NCI-H524 treated with DMSO at 0.1 percent for 48 hours (cell line): ENCODE measurements at regions not wholly inside any gene's neighbourhood (a gene's known extent, or its start where the extent isn't known, plus 50 kb on each side); places are given as distances from the start of the nearest gene placed in this dataset.

Experiments
- DNase-seq: peaks from one replicate; lab custom pipeline; 2025; lab: John Stamatoyannopoulos, UW

DNA sequence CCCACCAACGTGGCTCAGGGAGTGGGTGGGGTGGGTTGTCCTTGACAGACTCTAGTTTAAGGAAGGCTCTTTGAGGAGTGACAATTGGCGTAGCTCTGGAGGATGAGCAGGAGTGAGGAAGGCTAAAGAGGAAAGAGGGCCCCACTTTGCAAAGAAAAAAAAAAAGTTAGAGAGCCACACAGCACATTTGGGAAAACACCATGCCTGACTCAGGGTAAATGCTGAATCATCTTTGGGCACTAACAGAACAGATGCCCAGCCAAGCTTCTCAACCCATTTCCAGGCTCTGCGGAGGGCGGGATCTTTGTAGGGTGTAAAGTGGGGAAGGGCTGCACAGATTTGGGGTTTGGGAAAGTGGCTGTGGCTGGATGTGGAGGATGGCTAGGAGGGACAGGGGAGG lies 179.1 kb upstream of the RGMA start:
- no peak for DNase-seq

DNA sequence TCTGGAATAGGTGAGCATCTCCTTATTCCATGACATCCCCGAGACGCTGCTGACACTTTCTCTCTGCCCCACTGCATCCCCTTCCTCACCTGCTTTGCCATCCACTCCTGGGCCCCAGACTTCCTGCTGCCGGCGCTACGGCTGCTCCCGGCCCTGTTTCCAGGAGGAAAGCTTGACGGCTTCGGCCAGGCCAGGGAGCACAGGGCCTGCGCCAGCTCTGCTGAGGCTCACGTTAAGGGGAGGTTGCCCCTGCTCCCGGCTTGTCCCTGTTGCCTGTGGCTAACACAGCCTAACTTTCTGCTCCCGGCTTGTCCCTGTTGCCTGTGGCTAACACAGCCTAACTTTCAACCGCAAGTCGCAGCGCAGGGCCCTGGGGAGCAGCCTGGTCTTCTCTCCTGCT lies 177.3 kb upstream of the RGMA start:
- no peak for DNase-seq

DNA sequence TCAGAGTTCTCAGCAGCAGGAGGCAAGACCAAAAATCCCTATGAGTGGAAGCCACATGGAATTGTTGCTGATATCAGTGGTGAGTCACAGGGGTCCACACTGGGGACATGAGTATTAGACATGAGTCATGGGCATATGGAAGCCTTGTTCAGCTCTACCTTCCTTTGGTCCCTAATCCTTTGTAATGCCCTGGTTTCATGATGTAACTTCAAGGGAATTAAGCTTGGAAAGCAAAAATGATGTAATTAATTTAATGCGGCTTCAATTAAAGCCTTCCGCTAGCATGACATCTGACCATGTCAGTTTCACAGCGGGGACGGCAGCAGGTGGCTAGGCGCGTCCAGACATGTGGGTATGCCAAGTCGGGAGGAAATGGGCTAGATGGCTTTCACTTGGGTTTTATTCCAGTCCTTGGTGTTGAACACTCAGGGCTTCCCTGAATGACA lies 176.1 kb upstream of the RGMA start:
- DNase-seq, result peak; percentile 73

DNA sequence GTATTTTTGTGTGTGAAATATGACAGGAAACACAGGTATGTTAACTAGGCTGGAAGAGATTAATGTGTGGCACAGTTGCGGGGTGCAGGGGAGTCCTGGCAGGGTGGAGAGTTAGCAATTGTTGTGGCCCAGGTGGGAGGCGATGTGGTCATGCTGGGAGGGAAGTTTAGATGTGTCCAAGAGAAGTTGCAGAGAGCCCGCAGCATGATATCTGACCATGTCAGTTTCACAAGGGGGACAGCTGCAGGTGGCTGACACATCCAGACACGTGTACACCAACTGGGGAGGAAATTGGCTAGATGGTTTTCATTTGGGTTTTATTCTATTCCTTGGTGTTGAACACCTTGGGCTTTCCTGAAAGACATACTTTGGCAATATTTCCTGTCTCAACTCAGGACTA lies 172.8 kb upstream of the RGMA start:
- no peak for DNase-seq

DNA sequence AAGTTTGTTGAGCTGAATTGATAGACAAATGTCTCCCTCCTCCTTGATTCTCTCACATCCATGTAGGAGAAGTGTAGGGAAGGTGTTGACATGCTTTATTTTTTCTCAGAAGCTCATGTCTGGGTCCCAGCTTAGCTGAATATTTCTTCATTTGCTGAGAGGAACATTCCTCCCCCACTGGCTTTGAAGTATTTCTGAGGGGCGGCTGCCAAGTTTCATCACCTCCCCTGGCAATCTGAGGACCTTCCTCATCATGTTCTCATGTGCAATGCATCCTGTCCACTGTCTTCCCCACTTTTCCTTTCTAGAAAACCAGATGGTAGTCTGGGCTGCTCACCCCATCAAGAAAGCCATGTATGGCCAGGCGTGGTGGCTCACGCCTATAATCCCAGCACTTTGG lies 168.9 kb upstream of the RGMA start:
- DNase-seq, result no peak

DNA sequence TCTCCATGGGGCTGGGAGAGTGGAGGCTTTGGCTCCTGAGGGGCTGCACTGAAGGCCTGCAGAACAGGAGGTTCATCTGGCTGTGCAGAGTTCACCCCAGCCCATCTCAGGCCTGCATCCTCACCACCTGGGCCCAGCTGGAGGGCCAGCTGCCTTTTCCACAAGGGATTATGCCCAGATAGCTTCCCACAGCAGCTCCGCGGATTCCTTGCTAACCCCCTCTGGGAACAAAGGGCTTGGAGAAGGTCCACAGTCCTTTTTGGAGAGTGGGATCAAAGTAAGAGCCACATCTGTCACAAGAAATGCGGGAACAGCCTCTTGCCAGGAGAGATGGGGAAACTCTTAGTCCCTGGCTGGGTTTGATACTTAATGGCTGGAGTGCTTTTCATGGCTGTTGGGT lies 164.7 kb upstream of the RGMA start:
- DNase-seq, result peak; percentile 95

DNA sequence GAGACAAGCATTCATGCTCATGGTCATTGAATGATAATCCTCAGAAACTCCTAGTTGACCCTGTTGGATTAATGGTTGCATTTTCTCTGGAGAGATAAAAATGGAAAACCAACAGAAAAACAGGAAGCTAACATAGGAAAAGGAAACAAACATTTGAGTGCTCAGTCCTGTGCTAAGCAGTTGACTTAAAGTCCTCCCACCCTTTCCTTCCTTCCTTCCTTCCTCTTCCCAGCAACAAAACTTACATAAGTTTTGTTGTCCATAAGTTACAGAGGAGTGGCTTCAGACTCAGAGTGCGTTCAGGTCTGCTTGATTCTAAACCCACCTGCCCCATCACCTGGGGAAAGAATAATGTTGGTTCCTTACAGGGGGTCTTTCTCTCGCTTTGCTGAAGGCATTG lies 163.8 kb upstream of the RGMA start:
- no peak for DNase-seq

DNA sequence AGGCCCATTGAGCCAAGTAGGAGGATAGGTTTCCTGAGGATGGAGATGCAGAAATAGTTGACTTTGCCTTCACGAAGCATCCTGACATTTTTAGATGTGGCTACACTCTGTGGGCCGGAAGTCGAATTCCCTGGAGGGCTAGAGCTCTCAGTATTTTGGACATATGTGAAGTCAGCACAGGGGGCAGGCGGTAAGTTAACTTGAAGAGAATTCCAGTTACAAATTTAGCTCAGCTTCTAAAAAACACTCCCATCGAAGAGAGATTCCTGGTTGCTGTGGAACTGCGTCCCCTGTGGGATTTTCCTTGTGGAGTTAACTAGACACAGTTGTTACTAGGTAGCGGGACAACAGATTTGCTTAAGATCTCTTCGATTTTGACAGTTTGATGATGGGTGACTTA lies 161.9 kb upstream of the RGMA start:
- no peak for DNase-seq

DNA sequence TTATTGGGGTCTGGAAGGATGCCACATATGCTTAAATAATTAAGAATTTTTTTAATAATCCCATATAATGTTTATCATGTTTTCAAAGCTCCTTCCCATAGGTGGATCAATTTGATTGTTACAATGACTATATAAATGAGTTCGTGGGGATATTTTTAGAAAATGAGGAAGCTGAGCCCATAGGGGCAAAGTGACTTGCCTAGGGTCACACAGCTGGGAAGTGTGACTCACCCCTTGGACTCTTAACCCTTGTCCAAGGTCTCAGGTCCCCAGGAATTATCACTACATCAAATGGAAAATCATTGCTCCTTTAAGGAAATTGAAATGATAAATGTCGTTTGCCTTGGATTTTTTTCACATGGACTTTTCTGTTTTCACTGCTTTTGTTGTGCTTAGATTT lies 161.2 kb upstream of the RGMA start:
- DNase-seq, result no peak

DNA sequence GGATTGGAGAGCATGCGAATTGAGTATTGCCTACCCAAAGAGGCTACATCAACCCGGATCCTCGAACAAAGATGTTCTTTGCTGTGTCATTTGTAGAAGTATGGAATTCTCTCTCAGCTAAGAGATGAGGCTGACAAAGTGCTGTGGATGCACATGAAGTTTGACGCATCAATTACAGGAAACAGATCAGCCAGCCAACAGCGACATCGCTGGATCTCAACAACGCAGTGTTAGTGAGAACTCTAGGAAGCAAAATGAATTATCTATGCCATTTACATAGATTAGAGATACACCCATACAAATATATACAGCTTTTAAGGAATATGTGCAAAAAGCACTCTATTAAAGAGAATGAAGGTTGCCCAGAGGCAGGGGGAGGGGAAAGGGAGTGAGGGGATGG lies 160.6 kb upstream of the RGMA start:
- no peak for DNase-seq

DNA sequence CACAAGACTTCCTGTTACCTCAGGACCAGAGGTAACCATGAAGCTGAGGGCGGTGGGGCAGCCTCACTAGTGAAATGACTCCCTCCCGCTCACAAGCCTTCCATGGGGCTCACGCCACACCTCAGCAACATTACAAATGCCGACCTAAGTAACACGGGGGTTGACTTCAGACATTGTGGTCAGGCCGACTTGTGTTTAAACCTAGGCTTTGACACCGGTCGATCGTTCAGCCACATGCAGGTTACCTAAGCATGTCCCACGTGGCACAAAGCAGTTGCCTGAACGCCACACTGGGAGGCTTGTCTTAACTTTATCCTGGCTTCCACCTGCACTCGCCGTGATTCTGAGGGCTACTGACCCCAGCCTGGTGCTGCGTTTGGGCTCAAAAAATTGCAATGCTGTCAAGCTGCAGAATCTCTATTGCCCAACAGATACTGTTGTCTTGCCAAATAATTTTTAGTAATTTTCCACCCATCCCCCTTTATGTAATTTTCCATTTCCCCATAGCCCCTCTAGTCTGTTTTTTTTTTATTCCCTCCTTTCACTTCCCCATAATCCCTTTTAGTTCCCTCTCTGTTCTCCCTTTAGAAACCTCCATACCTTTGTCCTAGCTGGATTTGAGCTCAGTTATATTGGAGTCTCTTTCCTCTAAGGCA lies 158.6 kb upstream of the RGMA start:
- no peak for DNase-seq

DNA sequence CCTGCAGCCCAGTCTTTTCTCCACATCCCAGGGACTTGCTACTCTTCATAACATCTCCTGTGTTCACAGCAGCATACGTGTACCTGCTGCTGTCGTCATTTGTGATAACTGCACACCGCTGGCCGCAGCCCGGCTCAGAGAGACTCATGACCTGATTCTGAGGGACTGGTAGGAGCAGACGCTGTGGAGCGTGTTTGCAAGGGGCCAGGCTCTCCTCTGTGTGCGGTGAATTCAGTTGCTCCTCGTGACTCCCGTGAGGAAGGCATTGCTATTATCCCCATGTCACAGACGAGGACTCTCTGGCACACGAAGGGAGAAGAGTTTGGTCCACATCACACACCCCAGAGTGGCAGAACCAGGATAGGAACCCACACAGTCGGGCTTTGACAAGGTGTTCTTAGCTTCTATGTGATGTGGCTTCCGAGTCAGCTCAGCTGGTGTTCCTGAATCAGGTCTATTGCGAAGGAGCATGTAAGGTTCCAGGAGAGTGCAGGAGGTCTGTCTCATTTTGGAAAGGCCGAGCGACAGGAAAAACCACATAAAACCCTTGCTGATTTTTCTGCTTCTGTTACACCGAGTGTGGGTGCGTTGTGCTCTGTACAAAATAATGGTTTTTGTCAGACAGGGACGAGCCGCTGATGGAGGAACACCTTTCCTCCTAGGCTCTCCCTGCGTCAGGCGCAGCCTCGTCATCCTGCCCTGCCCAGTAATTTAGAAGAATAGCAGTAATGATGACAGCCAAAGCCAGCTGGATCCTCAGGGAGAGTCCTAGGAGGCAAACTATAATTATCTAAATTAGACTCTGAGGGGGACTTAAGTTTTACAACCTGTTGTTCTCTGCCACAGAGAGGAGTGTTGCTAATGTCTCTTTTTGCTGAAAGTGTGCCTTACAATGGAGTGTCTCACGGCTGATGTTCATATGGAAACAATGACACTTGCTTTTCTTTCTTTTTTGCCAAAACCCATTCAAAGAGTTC lies 157.5 kb upstream of the RGMA start:
- DNase-seq, result no peak

DNA sequence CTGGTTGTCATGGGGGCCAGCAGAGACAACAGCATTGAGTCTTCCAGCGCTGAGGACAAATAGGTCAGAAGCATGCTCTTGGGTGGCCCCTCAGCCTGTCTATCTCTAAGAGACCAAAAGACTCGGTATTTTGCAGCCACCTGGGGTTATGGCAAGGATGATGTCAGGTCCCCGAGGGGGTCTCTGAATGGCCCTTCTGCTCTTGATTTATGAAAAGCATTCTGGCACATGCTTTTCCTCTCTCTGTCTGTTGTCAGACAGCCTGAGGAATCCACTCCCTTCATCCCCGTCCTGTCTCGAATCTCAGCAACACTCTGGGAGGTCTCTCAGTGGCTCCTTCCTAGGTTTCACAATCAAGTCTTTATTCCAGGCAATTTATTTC lies 156.6 kb upstream of the RGMA start:
- DNase-seq, result no peak

DNA sequence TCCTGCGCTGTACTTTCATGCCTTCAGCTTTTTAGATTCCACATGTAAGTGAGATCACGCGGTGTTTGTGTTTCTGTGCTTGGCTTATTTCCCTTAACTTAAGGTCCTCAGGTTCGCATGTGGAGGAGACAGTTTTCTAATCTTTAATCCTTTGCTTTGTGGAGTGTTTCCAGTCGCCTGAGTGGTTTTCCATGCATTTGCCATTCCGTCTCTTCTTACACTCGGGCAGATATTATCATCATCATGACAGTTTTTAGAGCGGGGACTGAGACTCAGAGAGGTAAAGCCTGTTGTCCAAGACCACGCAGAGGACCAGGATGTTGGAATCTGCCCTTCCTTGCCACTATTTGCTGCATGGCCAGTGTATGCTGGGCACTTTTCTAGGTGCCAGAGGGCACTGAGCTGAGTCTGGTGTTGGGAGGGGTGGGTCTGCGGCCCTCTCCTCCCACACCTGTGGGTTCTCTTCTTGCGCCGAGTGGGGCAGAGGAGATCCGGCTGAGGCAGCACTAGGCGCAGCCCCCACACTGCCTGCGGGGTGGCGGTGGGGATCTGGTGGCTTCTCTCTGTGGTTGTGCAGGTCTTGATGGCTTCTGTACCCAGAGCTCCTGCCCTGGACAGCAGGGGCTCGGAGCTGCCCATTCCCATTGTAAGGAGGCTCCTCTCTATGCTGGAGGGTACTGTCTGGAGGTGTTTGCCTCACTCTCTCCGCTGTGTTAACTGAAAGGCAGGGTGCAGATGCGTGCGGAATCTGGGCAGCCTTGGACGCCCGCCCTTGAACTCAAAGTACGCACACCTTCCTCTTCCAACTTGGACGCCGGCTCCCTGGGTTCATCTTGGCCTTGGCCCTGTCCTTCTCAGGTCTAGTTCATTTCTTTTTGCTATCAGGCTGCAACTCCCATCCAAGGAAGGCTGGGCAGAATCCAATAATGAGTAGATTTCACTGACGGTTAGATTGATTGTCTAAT lies 156.0 kb upstream of the RGMA start:
- DNase-seq, result peak; percentile 23

DNA sequence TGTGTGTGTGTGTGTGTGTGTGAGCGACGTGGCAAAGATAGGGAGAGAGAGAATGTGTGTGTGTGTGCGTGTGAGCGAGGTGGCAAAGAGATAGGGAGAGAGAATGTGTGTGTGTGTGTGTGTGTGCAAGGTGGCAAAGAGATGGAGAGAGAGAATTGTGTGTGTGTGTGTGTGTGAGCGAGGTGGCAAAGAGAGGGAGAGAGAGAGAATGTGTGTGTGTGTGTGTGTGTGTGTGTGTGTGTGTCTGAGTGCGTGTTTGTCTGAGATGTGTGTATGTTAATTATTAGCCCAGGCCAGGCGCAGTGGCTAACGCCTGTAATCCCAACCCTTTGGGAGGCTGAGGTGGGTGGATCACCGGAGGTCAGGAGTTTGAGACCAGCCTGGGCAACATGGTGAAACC lies 154.6 kb upstream of the RGMA start:
- DNase-seq, result no peak

DNA sequence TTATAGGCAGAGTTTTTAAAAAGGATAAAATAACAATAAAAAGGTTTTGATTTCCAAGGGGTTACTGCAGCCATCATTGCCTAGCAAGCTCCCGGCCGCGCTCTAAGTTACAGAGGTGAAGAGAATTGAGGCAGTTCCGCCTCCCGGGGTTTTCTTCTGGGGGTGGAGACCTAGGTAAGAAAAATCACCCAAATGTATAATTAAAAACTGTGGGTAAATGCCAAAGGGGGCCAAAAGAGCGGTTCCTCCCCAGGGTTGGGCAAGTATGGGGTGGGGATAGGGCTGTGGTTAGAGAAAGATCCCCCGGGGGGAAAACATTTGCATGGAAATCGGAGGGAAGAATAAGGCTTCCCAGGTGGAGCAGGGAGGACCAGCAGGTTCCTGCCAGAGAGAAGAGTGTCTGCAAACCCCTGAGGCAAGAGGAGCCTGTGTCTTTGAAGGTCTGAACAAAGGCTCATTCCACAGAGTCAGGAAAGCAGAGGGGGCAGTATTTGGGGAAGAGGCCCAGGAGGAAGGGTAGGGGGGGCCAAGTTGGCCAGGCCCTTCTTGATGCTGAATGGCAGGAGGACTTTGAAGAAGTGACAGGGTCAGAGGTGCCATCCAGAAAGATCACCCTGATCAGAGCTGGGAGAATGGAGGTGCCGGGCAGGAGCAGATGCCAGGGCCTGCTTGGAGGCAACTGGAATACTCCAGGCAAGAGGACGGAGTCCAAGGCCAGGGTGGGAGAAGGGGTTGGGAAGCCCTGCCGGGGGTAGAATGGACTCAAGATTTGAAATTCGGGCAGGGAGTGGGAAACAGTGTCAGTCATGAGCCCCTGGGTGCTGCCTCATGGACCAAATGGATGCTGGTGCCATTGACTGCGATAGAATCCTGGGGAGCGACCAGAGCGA lies 152.9 kb upstream of the RGMA start:
- no peak for DNase-seq

DNA sequence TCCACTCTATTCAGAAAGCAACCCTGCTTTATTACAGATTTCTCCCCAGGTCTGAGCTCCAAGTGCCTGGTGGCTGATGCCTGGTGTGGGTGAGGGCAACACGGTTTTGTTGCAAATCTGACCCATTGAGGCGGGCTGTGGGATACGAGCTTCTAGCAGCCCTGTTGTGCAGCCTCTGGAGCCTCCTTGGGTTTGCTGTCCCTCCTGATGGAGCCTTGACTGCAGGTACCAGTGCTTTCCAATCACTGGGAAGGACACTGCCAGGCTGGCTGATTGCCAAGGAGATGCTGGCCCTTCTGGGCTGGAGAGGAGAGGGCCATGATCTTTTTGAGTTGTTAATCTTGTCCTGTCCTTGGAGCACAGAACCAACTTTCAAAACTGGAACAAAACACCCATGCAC lies 151.0 kb upstream of the RGMA start:
- no peak for DNase-seq

DNA sequence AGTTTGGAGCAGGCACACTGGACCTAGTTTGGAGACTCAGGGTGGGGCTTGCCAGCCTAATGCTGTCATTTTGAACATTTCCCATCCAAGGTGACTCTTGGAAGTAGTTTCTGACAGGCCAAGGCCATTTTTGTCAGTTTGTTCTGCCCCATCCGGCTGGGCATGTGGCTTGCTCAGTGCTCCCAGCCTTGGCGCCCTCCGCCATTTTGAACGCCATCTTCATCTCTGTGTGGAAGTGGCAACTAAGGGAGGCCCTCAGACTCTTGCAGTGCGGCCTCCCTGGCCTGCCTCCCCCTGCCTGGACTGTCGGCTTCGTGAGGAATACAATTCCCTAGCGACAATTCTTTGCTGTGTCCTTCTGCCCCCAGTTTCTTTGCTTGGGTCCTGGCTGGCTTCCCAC lies 150.6 kb upstream of the RGMA start:
- DNase-seq, result no peak

DNA sequence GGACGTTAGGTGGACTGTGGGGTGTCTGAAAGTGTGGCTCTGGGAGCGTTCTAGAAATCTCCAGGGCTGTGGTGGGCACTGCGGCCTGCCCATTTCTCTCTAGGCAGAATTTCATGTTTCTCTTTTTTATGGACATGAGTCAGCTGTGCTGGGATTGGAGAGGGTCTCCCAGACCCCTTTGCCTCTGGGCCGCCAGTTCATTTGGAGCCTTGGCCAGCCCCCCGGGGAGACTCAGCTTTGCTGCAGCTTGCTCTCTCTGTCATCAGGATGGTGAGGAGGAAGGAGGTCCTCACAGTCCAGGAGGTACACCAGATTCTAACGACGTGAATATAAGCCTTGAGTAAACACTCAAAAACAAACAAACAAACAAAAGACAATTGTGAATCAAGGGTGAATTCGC lies 149.6 kb upstream of the RGMA start:
- DNase-seq, result no peak

DNA sequence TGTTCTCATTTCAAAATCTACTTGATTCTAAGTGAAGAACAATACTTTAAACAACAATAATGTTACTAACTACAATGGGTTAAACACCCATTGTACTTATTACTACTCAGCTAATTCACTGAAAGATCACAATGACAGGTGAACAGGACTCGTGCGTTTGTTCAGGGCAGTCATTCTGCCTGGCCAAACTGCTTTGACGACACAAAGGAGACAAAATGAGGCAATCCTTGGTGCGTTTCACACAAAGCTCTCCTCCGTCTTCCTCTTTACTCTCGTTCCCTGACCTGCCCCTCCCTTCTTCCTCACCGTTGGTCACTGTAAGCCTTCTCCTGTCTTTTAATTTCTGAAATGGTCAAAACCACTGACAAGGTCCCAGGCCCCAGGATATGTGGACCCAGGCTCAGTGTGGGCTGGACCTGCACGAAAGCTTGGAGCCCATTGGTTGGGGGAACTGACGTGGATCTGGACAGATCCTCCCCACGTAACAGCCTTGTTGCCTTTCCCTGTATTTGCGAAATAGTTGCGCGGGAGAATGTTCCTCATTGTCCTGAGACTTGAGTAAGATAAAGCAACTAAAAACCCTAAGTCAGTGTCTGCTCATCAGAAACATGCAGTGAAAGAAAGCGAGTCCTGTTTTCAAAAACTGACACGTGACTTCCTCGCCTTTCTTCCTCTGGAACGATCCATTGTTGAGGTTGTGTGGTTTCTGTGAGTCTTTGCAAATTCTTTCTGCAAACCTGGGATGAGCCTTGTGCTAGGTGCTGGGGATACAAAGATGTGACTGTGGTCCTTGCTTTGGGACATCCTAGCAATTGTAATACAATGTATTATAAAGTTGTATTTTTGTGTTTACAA lies 147.1 kb upstream of the RGMA start:
- no peak for DNase-seq
